Osteoblast (primary cell): ENCODE measurements at regions not wholly inside any gene's neighbourhood (a gene's known extent, or its start where the extent isn't known, plus 50 kb on each side); places are given as distances from the start of the nearest gene placed in this dataset.
A peak's percentile ranks its signal among the peaks of the same experiment; 100 is the strongest.

Experiments used
- DNase-seq: peaks from one replicate; pipeline ENCODE4 v3.0.0; 2011; ENCODE audit warnings: low spot score, mixed read lengths; ENCODE audit not compliant: insufficient read length; ENCODE audit errors: missing footprints
- H2AFZ ChIP-seq: 2 replicates; pipeline ENCODE4 v1.6.0; 2011; ENCODE audit warnings: mild to moderate bottlenecking, low read length
- H3K27ac ChIP-seq: 2 replicates; pipeline ENCODE4 v1.5.1; 2011; ENCODE audit warnings: mild to moderate bottlenecking, low read depth, low read length, moderate library complexity
- H3K27me3 ChIP-seq: 2 replicates; pipeline ENCODE4 v1.6.0; 2012; ENCODE audit warnings: mild to moderate bottlenecking, control low read depth, inconsistent platforms, low read length, moderate library complexity; ENCODE audit not compliant: insufficient read depth
- H3K36me3 ChIP-seq: 2 replicates; pipeline ENCODE4 v1.5.1; 2011; ENCODE audit warnings: mild to moderate bottlenecking, low read length, control low read depth, moderate library complexity; ENCODE audit not compliant: insufficient read depth
- H3K4me1 ChIP-seq: 2 replicates; pipeline ENCODE4 v1.5.1; 2011; ENCODE audit warnings: mild to moderate bottlenecking, low read length, control low read depth, moderate library complexity; ENCODE audit not compliant: insufficient read depth
- H3K4me2 ChIP-seq: 2 replicates; pipeline ENCODE4 v1.6.0; 2011; ENCODE audit warnings: mild to moderate bottlenecking, low read length; ENCODE audit not compliant: insufficient read depth
- H3K4me3 ChIP-seq: fragments of 200-600 bp; sonication (generic); 3 replicates; pipeline ENCODE4 v1.5.1; 2012; ENCODE audit warnings: mild to moderate bottlenecking, low read length, inconsistent platforms; ENCODE audit not compliant: insufficient read depth
- H3K79me2 ChIP-seq: 2 replicates; pipeline ENCODE4 v1.6.0; 2012; ENCODE audit warnings: mild to moderate bottlenecking, low read length, control low read depth, inconsistent platforms; ENCODE audit not compliant: insufficient read depth
- H3K9me3 ChIP-seq: 2 replicates; pipeline ENCODE4 v1.5.1; 2011; ENCODE audit warnings: low read depth, low read length, control low read depth
- H4K20me1 ChIP-seq: 2 replicates; pipeline ENCODE4 v1.6.0; 2012; ENCODE audit warnings: mild to moderate bottlenecking, low read length, control low read depth; ENCODE audit not compliant: insufficient read depth
- CTCF ChIP-seq: IDR thresholded peaks from 2 replicates; pipeline ENCODE4 v1.5.1; 2011; ENCODE audit warnings: mild to moderate bottlenecking, low read depth, low read length, moderate library complexity; ENCODE audit errors: extremely low read depth

- peaks cover 3% of the 10 kb centered on the region for H3K27me3 ChIP-seq
- no peak overlapping the region for H3K27ac ChIP-seq
- no peaks in the 10 kb centered on the region for H3K36me3 ChIP-seq
- no peak overlapping the region for H3K4me3 ChIP-seq
- no peaks in the 10 kb centered on the region for H4K20me1 ChIP-seq
- no peak overlapping the region for H3K4me2 ChIP-seq
- H3K9me3 ChIP-seq: no peaks in the 10 kb centered on the region
- no peak overlapping the region for H2AFZ ChIP-seq
- DNase-seq: no peak
- TF ChIP-seq CTCF: no peak
- no peaks in the 10 kb centered on the region for H3K79me2 ChIP-seq
- peaks cover 7% of the 10 kb centered on the region for H3K4me1 ChIP-seq
Observed at GRCh38 chr6:7473805-7474719, 67.4 kb upstream of the DSP start.

- no peaks in the 10 kb centered on the region for H3K79me2 ChIP-seq
- no peak overlapping the region for H3K4me3 ChIP-seq
- H2AFZ ChIP-seq: no peak overlapping the region
Observed at GRCh38 chr6:7475081-7475480, 66.4 kb upstream of the DSP start.

GRCh38 chr6:7479801-7480266 lies 61.6 kb upstream of the DSP start:
- Histone ChIP-seq H3K4me3 (peak overlapping the region; percentile 66), H3K36me3 (no peaks in the 10 kb centered on the region), H4K20me1 (no peaks in the 10 kb centered on the region), H2AFZ (peak overlapping the region; percentile 80), H3K9me3 (no peaks in the 10 kb centered on the region), H3K27ac (no peak overlapping the region), H3K27me3 (peaks cover 3% of the 10 kb centered on the region), H3K4me2 (peak overlapping the region; percentile 86), H3K4me1 (no peaks in the 10 kb centered on the region), H3K79me2 (no peaks in the 10 kb centered on the region)
- DNase-seq: peak; percentile 89
- no peak for TF ChIP-seq CTCF

More at GRCh38 chr6:7475081-7475480, 66.4 kb upstream of the DSP start:
- no peak for TF ChIP-seq CTCF
- Histone ChIP-seq H3K4me2 (no peak overlapping the region), H3K27me3 (peaks cover 3% of the 10 kb centered on the region), H3K27ac (no peak overlapping the region), H4K20me1 (no peaks in the 10 kb centered on the region), H3K9me3 (no peaks in the 10 kb centered on the region), H3K36me3 (no peaks in the 10 kb centered on the region), H3K4me1 (no peaks in the 10 kb centered on the region)
- DNase-seq: no peak

- Histone ChIP-seq H3K9me3 (no peaks in the 10 kb centered on the region), H3K4me2 (no peak overlapping the region), H3K4me1 (no peaks in the 10 kb centered on the region), H3K27ac (no peak overlapping the region), H3K79me2 (no peaks in the 10 kb centered on the region), H2AFZ (no peak overlapping the region), H4K20me1 (no peaks in the 10 kb centered on the region), H3K36me3 (no peaks in the 10 kb centered on the region), H3K27me3 (no peaks in the 10 kb centered on the region), H3K4me3 (no peak overlapping the region)
- no peak for TF ChIP-seq CTCF
- no peak for DNase-seq
Observed at GRCh38 chr6:7484666-7485065, 56.8 kb upstream of the DSP start.
